ENCODE measurements at regions not wholly inside any gene's neighbourhood (a gene's known extent, or its start where the extent isn't known, plus 50 kb on each side); places are given as distances from the start of the nearest gene placed in this dataset.

DNA sequence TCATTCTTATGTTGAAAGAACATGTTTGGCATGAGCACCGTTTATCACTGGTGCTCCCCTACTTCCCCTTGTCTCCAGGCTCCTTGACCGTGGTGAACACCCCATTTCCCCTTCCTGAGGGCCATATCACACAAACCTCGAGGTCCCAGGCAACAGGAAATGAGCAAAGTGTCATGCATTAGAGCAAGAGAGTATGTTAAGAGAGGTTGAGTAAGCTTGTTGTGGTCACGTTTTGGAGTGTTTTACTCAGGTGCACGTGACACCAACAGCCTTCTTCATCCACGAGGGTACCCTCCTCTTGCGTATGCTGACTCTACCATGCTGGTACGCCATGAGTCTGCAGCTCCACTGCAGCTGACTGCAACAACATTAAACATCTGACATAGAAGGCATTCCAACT is 482.2 kb upstream of the NBEA start:
- TF ChIP-seq CTCF (IDR thresholded peaks at IDR 0.05) (no peak), POLR2A (IDR thresholded peaks at IDR 0.05) (no peak)

All from esophagus squamous epithelium (tissue), 4 donors.